ENCODE measurements at regions not wholly inside any gene's neighbourhood (a gene's known extent, or its start where the extent isn't known, plus 50 kb on each side); places are given as distances from the start of the nearest gene placed in this dataset.

GRCh38 chr12:76236640-76237039 lies 111.6 kb downstream of the BBS10 start:
- TF ChIP-seq CTCF (IDR thresholded peaks at IDR 0.05) (no peak), EZH2 (IDR thresholded peaks at IDR 0.05; ENCODE audit: borderline replicate concordance, insufficient read depth, low read depth, low read length, poor library complexity, severe bottlenecking) (no peak)
